Fibroblast of mammary gland (primary cell): ENCODE measurements at regions not wholly inside any gene's neighbourhood (a gene's known extent, or its start where the extent isn't known, plus 50 kb on each side); places are given as distances from the start of the nearest gene placed in this dataset.

Source experiments
- DNase-seq: peaks from one replicate; pipeline ENCODE4 v3.0.0-alpha.2; 2010; ENCODE audit warnings: low read depth
- H3K4me3 ChIP-seq: 2 replicates; pipeline ENCODE4 v1.5.1; 2011; ENCODE audit warnings: low read depth, mild to moderate bottlenecking, low read length, moderate library complexity; ENCODE audit not compliant: control insufficient read depth
- TF ChIP-seq, protein P1 (sequence below): conservative IDR thresholded peaks from 2 replicates; pipeline ENCODE4 v1.5.1; 2011; ENCODE audit warnings: low read depth, low read length, inconsistent platforms; ENCODE audit not compliant: control insufficient read depth, insufficient read depth

DNA sequence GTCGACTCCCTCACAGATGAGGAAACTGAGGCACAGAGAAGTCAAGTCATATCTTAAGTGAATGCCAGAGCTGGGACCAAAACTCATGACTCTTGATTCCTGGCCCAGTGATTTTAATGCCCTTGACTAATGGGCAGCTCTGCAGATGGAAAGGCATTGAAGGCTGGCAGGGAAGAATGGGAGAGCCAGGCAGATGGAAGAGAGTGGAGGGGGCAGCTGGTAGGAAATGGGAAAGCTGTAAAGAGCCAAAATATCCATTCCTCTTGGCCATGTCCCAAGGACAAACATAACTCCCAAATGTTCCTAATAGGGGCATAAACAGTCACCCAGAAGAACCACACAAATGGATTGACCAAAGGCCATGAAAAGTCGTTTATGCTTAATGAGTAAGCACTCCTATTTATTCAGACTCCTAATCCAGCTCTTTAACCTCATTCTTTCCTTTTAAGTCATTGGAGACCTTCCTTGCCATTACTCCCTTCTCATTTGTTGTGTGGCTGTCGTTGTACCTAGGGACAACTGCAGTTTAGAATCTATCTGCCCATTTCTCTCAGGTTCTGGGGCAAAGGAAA, 330.5 kb upstream of the ROPN1 start:
- TF ChIP-seq, protein P1, sequence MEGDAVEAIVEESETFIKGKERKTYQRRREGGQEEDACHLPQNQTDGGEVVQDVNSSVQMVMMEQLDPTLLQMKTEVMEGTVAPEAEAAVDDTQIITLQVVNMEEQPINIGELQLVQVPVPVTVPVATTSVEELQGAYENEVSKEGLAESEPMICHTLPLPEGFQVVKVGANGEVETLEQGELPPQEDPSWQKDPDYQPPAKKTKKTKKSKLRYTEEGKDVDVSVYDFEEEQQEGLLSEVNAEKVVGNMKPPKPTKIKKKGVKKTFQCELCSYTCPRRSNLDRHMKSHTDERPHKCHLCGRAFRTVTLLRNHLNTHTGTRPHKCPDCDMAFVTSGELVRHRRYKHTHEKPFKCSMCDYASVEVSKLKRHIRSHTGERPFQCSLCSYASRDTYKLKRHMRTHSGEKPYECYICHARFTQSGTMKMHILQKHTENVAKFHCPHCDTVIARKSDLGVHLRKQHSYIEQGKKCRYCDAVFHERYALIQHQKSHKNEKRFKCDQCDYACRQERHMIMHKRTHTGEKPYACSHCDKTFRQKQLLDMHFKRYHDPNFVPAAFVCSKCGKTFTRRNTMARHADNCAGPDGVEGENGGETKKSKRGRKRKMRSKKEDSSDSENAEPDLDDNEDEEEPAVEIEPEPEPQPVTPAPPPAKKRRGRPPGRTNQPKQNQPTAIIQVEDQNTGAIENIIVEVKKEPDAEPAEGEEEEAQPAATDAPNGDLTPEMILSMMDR, result no peak
- DNase-seq, result no peak
- H3K4me3 ChIP-seq, result no peak overlapping the region

DNA sequence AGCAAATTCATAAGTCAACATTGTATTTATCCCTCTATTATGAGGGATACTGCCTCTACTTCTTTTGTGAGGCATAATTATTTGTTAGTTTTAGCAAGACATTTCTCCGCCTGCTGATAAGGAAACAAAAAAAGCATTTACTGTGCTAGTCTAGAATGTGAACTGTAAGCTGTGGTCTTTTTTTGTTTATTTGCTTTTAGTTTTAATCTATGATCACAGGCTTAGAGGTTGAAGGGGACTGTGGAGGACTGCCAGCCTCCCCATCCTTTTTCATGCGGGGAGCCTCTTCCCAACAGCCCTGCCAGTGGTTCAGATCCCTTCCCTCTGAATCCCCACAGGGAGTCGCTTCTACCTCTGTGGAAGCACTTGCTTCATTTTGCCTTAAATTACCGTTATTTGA, 331.0 kb upstream of the ROPN1 start:
- H3K4me3 ChIP-seq, result no peak overlapping the region
- TF ChIP-seq, protein P1, result no peak
- DNase-seq, result no peak

DNA sequence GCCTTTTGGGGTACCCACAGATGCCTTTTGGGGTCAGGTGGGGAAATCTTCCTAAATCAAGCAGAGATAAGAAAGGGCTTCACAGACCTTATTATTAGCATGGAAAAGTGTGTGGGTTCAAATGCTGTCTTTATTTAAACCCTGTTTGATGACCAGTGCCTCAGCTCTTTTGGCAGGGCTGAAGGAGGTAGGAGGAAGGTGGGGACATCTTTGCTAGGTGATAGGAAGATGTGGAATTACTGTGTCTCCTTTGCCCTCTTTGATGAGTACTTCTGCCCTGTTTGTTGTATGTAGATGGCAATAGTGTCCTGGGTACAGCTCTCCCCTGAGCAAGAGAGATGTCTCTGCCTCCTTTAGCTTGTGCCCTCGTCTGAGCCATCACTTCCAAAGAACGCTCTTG, 333.3 kb upstream of the ROPN1 start:
- DNase-seq, result no peak
- TF ChIP-seq, protein P1, result no peak
- H3K4me3 ChIP-seq, result no peak overlapping the region

DNA sequence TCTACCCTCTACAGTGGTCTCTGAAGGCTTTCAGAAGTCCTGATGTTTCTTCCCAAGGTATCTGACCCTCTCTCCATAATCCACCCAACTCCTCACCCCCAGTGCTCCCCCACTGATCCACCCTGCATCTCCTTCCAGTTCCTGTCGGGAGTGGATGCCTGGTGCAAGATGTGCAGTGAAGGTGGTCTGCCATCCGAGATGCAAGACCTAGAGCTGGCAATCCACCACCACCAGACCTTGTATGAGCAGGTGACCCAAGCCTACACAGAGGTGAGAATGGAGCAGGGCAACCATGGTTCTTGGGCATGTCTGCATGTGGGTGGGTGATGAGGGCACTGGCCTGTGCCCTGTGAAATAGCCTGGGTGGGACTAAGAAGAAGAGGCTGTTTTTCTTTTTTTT, 337.8 kb upstream of the ROPN1 start:
- TF ChIP-seq, protein P1, result no peak
- no peak overlapping the region for H3K4me3 ChIP-seq
- DNase-seq, result no peak

DNA sequence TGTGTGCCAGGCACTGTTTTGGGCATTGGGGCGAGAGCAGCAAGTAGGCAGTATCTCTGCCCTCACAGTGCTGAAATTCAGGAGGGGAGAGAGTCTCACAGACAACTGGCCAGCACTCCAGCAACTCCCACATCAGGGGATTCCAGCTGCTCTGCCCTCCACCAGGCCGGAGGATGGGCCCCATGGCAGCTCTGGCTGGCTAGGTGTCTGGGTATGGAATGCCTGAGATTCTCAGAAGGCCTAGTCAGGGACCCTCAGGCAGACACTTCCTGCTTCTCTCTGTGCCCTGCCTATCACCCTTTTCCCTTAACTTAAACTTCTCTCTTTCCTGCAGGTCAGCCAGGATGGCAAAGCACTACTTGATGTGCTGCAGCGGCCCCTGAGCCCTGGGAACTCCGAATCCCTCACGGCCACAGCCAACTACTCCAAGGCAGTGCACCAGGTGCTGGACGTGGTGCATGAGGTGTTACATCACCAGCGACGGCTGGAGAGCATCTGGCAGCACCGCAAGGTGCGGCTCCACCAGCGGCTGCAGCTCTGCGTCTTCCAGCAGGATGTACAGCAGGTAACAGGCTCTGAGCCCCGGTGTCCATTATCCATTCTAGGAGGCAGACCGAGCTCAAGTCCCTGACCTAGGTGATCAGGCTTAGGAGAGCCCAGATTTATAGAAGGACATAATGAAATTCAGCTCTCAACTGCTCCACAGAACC, 342.2 kb upstream of the ROPN1 start:
- DNase-seq, result no peak
- no peak overlapping the region for H3K4me3 ChIP-seq
- TF ChIP-seq, protein P1, result no peak

DNA sequence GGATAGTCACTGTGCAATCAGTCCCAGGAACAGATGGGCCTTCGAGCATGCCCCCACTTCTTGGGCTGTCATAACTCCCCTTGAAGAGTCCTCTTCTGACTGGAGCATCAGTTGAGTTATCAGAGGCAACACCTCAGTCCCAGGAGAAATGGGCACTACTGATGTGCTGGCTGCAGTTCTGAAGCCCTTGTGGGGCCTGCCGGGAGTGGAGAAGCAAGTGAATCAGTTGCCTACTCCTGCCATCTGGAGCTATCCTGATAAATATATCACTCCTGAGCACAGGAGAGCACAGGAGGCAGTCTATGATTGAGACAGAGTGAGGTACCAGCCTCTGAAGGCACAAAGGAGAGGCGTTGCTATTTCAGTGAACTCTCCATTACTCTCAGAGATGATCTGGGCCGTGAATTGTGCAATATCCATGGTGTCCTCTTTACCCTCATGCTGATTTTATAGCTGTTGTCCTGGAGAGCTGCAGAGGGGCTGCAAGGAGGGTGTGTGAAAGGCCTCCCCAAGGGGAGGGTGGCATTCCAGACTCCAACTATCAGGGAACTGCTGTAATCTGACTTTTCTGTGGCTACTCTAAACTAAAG, 344.2 kb upstream of the ROPN1 start:
- H3K4me3 ChIP-seq, result no peak overlapping the region
- no peak for DNase-seq
- TF ChIP-seq, protein P1, result no peak

DNA sequence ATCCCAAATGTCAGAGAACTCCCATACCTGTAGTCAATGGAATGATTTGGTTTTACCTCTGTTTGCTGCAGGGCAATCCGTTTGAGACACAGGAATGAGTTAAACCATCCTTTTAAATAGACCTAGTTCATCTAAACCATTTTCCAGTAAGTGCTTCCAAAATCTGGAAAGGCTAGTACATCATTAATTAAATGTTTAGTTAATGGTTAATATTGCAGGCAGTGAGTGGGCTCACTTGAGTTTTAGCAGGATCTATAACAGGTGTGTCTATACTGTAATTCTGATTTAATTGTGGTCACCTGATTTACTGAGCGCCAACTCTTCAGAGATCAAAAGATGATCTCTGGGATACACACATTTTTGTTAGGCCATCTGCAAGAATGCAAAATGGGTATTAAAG, 353.9 kb upstream of the ROPN1 start:
- no peak for DNase-seq
- H3K4me3 ChIP-seq, result no peak overlapping the region
- TF ChIP-seq, protein P1, result no peak
